ENCODE measurements at regions not wholly inside any gene's neighbourhood (a gene's known extent, or its start where the extent isn't known, plus 50 kb on each side); places are given as distances from the start of the nearest gene placed in this dataset.
"Not testable (repeated sequence)": the region's sequence is repeated elsewhere in the genome, so short reads cannot be mapped to it uniquely, and the experiment has no call there.

DNA sequence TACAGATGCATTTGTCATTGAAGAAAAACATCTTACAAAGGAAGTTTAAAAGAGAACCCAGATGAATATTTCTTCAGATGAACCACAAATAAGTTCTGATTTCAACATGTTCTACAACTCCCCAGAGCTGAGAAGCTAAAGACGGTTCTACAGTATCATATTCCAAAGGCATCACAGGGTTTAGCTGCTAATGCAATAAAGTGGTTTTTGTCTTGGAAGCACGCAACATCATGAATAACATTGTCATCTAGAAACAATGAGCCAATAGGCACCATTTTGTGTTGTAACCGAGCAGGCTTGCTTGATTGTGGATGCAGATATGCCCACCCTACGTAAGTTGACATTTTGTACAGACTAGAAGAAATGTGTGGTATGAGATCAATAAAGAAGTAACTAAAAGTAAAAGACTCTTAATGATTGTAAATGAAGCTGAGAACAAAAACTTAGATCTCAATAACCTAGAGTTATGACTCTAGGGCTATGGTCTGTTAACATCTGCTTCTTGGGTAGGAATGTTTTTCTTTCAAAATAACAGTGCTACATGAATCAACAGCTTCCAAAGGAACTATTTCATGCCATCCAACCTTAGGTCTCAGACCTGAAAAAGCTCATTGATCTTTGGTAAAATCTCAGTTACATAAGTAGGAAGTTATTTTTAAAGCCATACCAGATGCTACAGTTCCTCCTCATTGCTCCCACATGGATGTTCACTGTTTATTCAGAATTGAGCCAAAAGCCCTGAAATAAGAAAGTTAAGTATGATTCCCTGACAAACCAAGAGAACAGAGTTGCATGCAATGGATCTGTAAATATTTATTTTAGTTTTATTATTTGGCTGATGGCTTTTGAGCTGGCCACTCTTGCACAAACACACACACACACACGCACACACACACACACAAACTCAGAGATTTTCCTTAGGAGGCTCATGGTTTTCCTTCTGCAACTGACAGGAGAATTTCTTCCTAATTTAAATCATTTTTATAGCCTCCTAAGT lies 118.7 kb upstream of the SLCO6A1 start:
- DNase-seq, result no peak

DNA sequence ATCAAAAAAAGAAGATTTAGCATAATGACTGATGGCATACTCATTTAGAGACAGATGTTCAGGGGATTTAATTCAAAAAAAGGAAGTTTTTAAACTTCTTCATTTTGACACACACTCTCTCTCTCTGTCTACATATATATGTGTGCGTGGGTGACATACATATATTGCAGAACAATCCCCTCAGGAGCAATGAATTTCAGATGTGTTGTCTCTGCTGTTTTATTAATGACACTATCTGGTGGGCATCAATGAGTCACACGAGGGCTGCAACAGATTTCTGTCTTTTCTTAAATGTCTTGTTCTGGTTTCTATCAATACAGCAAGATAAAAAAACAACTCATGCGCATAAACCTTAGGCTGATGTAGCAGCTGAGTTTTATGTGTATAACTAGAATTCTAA lies 123.5 kb upstream of the SLCO6A1 start:
- no peak for DNase-seq

- no peak for DNase-seq
These were observed 124.7 kb upstream of the SLCO6A1 start for GRCh38 chr5:102623329-102624065.

- no peak for DNase-seq
These were observed 125.6 kb upstream of the SLCO6A1 start for GRCh38 chr5:102624405-102624804.

GRCh38 chr5:102625468-102625867 lies 126.7 kb upstream of the SLCO6A1 start:
- no peak for DNase-seq

GRCh38 chr5:102625928-102626327 lies 127.1 kb upstream of the SLCO6A1 start:
- no peak for DNase-seq

GRCh38 chr5:102627315-102627714 lies 127.8 kb upstream of the PAM start:
- DNase-seq, result no peak

DNA sequence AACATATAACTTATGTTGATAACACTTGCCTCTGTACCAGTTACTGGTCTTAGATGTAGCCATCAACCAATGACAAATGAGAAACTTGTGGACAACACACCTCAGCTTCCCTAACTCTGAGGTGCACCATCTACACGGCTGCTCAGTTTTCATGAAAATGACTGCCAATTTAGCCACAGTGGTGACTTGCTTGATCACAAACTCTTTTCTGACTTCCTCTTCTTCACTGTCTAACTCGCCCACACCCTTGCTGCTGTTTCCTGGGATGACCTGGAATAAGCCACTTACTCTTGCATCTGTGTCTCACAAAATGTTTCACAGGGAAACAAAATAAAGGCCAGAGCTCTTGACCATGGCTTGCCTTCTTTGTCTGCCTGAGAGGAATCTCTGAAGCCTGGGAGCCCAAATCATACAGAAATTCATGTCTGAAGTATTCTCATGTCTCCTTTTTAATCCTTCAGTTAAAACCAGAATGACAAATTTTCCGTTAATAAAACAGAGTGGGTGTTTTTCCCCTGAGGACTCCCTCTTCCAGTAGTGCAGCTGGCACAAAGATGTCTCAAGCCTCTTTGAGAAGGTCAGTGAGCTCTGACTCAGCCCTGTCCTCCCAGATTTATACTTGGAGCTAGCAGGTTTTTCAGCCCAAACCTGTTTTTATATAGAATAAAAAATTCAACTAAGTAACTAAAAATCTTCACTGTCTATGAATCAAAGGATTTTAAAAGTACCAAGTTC lies 126.5 kb upstream of the PAM start:
- no peak for DNase-seq

GRCh38 chr5:102629827-102630605 lies 125.1 kb upstream of the PAM start:
- DNase-seq, result no peak

DNA sequence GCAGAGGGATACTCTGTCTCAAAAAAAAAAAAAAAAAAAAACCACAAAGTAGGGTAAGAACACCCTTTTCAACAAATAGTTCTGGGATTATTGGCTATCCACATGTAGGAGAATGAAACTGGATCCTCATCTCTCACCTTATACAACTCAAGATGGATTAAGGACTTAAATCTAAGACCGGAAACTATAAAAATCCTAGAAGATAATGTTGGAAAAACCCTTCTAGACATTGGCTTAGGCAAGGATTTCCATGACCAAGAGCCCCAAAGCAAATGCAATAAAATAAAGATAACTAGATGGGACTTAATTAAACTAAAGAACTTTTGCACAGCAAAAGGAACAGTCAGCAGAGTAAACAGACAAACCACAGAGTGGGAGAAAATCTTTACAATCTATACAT lies 119.7 kb upstream of the PAM start:
- not testable (repeated sequence) for DNase-seq

DNA sequence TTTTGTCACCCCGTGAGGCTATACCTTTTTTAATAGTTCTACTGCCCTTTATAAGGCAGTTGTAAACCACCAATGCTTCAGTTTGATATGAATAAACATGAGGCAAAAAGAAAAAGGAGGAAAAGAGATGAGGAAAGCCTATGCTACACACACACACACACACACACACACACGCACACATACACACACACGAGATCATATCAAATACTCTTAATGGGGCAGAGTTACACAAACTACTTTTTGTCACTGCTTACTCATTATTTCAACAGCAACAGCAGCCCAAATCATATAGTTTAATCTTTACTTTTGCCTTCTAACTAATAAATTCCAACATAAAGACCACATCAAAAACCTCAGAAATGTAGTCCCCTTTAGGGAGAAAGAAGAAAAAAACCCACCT lies 116.8 kb upstream of the PAM start:
- DNase-seq, result no peak

- no peak for DNase-seq
These were observed 116.0 kb upstream of the PAM start for GRCh38 chr5:102638912-102639652.

GRCh38 chr5:102649731-102650130 lies 105.4 kb upstream of the PAM start:
- no peak for DNase-seq

DNA sequence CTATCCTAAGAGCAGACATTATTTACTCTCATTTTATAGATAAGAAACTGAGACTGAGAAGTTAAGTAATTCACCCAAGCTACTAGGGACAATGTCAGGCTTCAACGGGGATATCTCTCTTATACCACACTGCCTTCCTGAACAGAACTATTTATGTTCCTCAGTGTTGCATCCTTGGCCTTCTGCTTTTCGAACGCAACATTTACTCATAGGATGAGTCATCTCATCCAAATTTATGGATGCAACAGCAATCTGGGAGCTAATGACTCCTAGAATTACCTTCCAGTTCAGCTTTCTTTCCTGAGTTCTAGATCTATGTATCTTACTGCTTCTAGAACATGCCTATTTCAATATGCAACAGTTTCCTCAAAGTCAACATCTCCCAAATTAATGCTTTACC lies 103.6 kb upstream of the PAM start:
- DNase-seq, result no peak

GRCh38 chr5:102654559-102655349 lies 100.4 kb upstream of the PAM start:
- no peak for DNase-seq

DNA sequence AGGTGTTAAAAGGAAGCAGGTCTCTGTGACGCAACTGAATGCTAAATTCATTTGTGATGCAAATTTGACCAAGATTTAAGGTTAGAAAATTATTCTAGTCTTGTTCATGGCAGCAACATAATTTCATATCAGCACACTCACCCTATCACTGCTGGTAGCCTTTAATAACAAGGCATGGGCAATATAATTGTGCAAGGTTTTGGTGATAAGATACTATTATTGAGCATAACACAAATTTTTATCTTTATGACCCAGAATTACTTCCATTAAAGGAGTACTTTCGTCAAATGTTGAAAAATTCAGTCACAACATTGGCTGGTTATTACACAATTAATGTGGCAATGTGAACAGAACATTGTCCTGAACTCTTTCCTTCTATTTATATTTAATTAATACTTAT lies 96.0 kb upstream of the PAM start:
- no peak for DNase-seq

GRCh38 chr5:102660111-102660510 lies 95.0 kb upstream of the PAM start:
- no peak for DNase-seq

DNA sequence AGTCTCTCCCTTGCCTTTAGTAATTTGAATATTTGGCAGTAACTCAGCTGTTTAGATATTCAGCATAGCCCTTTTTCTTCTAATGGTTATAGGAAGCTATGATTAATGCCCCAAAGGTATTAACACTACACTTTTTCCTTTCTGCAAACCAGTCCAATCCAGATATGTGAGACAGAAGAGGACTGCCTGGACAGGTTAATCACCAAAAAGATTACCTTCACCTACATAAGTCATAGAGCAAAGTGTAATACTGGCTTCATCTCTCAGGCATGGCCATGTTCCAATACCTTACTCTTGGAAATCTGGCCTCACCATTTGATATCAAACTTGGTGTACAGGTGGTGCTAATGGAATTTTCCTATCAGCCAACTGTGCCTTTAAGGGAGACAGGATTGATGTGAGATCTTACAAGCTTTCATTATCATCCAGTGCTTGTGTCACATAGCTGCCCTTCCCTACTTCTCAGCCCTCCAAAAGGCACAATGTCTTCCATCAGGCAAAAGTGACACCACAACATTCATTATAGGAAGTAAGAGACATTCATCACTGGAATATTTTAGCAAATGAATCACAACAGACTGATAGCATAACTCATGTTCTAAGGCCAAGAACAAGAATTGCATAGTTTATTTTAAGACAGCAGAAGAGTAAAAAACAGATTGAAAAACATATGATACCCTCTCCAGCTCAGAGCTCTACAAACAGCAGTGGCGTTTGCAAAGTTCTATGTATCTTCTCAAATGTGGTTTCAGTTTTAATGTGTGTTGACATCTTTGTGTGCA lies 91.2 kb upstream of the PAM start:
- DNase-seq, result no peak

- DNase-seq, result no peak
These were observed 90.3 kb upstream of the PAM start for GRCh38 chr5:102664616-102665335.

Data from CD4-positive, alpha-beta T cell treated with Interferon alpha-2 for 1 hour (primary cell).